ENCODE measurements at regions not wholly inside any gene's neighbourhood (a gene's known extent, or its start where the extent isn't known, plus 50 kb on each side); places are given as distances from the start of the nearest gene placed in this dataset.
A peak's percentile ranks its signal among the peaks of the same experiment; 100 is the strongest.

DNA sequence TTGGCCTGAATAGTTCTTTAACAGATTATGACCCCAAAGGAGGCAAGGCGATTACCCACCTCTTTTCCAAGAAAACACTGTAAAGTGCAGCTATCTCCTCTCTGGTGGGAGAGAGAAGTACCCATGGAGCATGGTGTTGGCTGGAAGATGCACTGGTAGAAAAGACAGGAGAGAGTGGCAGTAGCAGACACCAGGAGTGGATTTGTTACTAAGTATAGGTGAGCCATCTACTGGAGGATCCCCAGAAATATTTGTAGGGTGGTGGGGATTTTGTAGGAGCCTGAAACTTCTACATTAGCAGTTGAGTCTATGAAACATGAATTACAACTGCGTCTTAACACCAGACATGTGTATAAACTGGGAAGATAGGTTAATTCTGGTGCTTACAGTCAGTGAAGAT is 148.0 kb downstream of the SLC38A4 start:
- Histone ChIP-seq H3K9ac (no peak overlapping the region), H3K27me3 (ENCODE audit: insufficient read depth) (no peaks in the 10 kb centered on the region), H3K4me1 (ENCODE audit: control insufficient read depth in 1 of 2, insufficient read depth in 2 of 2, low read depth in 1 of 2, low read length in 1 of 2) (peaks cover 0 to 31% of the 10 kb centered on the region in 2 experiments; a peak in 1 of 4 replicates), H3K27ac (ENCODE audit: low read depth in 2 of 2, low read length in 1 of 2) (no peak overlapping the region), H3K9me3 (no peaks in the 10 kb centered on the region), H3K36me3 (replicated peaks in 1 of 2; ENCODE audit: control insufficient read depth in 1 of 2, insufficient read depth in 2 of 2, low read length in 1 of 2) (no peaks in the 10 kb centered on the region), H3K79me2 (ENCODE audit: insufficient read depth) (no peaks in the 10 kb centered on the region), H4K20me1 (ENCODE audit: insufficient read depth) (no peaks in the 10 kb centered on the region), H3K9me2 (no peaks in the 10 kb centered on the region), H2AFZ (ENCODE audit: low read depth) (no peak overlapping the region), H3K4me3 (ENCODE audit: low read depth in 2 of 2, low read length in 1 of 2) (no peak overlapping the region), H3K4me2 (no peak overlapping the region), H3F3A (replicated peaks; ENCODE audit: insufficient read depth) (peaks cover 5% of the 10 kb centered on the region)
- TF ChIP-seq SMC3 (IDR thresholded peaks at IDR 0.05; ENCODE audit: low read depth, low read length) (peak; percentile 36), CTCF (IDR thresholded peaks at IDR 0.05) (peak; percentile 40; the same call in 1 of the 2 replicates), RAD21 (IDR thresholded peaks at IDR 0.05; ENCODE audit: low read length) (peak; percentile 48), RXRA (IDR thresholded peaks at IDR 0.05; ENCODE audit: borderline replicate concordance, low read depth) (no peak)
- ChIA-PET POLR2A (no interaction called here), CTCF (interaction anchor here (0.6 to 1.5 kb wide), 3 partner anchors 94 to 524 kb away, joined by 3 to 7 read pairs (median 4); no protein-coding TSS in a partner anchor)
- WGBS (ENCODE audit: low lambda C conversion rate) = 59% methylated on average over 2 of the region's 2 CpGs
- peak; percentile 9 for DNase-seq

DNA sequence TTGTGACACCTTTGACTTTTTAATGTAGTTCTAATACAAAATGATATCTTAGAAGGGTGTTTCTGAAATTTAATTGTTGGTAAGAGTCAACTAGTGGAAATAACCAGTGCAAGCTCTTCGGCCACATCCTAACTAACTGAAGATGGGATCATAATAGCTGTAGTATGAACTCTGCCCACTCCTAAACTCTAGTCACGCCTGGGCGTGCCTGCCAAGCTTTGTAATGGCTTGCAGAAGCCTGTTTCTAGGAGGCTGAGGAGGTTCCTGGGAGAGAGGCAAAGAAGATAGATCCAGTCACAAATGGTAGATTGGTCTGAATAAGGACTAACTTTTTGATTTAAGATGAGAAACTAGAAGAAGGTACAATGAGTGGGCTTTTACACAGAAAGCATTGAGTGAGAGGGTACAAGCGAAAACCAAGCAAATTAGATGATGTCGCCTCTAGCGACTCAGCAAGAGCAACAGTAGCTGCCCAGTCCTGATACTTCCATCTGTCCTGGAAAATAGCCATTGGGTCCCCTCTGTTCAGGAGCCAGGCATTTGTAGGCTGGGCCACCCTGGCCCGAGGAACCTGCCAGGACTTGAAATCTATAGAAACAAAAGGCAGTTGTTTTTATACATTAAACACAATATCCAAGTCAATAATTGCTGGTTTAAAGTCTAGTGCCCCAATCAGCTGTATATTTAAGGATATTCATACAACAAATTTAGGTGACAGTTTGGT is 148.8 kb downstream of the SLC38A4 start:
- POLR2A ChIA-PET = no interaction called here
- 73% methylated on average over 7 of the region's 7 CpGs for WGBS (ENCODE audit: low lambda C conversion rate)
- TF ChIP-seq JUND (IDR thresholded peaks at IDR 0.05) = no peak
- no peak for TF ChIP-seq TEAD4 (IDR thresholded peaks at IDR 0.05; ENCODE audit: borderline replicate concordance, insufficient read depth)
- no peak for TF ChIP-seq ELF1 (IDR thresholded peaks at IDR 0.05)
- no peak for TF ChIP-seq CHD2 (IDR thresholded peaks at IDR 0.05; ENCODE audit: low read length, partially characterized antibody)
- TF ChIP-seq CTCF (IDR thresholded peaks at IDR 0.05) = no peak
- TF ChIP-seq TCF12 (IDR thresholded peaks at IDR 0.05) = no peak
- TF ChIP-seq, protein P1, sequence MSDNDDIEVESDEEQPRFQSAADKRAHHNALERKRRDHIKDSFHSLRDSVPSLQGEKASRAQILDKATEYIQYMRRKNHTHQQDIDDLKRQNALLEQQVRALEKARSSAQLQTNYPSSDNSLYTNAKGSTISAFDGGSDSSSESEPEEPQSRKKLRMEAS (IDR thresholded peaks at IDR 0.05; ENCODE audit: low read depth) = no peak
- no peak for TF ChIP-seq NFIC (IDR thresholded peaks at IDR 0.05; ENCODE audit: borderline replicate concordance)
- TF ChIP-seq USF1 (IDR thresholded peaks at IDR 0.05; ENCODE audit: borderline replicate concordance, low read depth) = no peak
- TF ChIP-seq ZBTB33 (IDR thresholded peaks at IDR 0.05; ENCODE audit: borderline replicate concordance, low read depth) = no peak
- TF ChIP-seq, protein P2, sequence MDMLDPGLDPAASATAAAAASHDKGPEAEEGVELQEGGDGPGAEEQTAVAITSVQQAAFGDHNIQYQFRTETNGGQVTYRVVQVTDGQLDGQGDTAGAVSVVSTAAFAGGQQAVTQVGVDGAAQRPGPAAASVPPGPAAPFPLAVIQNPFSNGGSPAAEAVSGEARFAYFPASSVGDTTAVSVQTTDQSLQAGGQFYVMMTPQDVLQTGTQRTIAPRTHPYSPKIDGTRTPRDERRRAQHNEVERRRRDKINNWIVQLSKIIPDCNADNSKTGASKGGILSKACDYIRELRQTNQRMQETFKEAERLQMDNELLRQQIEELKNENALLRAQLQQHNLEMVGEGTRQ (IDR thresholded peaks at IDR 0.05; ENCODE audit: borderline replicate concordance, low read depth, low read length) = no peak
- TF ChIP-seq EZH2phosphoT487 (IDR thresholded peaks at IDR 0.05; ENCODE audit: borderline replicate concordance, low read depth) = no peak
- no peak for TF ChIP-seq RCOR1 (IDR thresholded peaks at IDR 0.05; ENCODE audit: low read length)
- TF ChIP-seq RXRA (IDR thresholded peaks at IDR 0.05; ENCODE audit: borderline replicate concordance, low read depth) = no peak
- TF ChIP-seq GATA2 (CRISPR knock-in tag; IDR thresholded peaks at IDR 0.05) = no peak
- no peak for TF ChIP-seq SMC3 (IDR thresholded peaks at IDR 0.05; ENCODE audit: low read depth, low read length)
- TF ChIP-seq NRF1 (IDR thresholded peaks at IDR 0.05; ENCODE audit: low read depth, low read length) = no peak

More for the DNA sequence above, 148.8 kb downstream of the SLC38A4 start:
- Histone ChIP-seq H3K27me3 (ENCODE audit: insufficient read depth) (no peaks in the 10 kb centered on the region), H2AFZ (ENCODE audit: low read depth) (no peak overlapping the region), H3K9me2 (no peaks in the 10 kb centered on the region), H3K4me3 (ENCODE audit: low read depth in 2 of 2, low read length in 1 of 2) (no peak overlapping the region), H3K27ac (ENCODE audit: low read depth in 2 of 2, low read length in 1 of 2) (no peak overlapping the region), H4K20me1 (ENCODE audit: insufficient read depth) (no peaks in the 10 kb centered on the region), H3K9me3 (no peaks in the 10 kb centered on the region), H3F3A (replicated peaks; ENCODE audit: insufficient read depth) (peaks cover 5% of the 10 kb centered on the region), H3K79me2 (ENCODE audit: insufficient read depth) (no peaks in the 10 kb centered on the region), H3K36me3 (replicated peaks in 1 of 2; ENCODE audit: control insufficient read depth in 1 of 2, insufficient read depth in 2 of 2, low read length in 1 of 2) (no peaks in the 10 kb centered on the region), H3K4me1 (ENCODE audit: control insufficient read depth in 1 of 2, insufficient read depth in 2 of 2, low read depth in 1 of 2, low read length in 1 of 2) (peaks cover 0 to 31% of the 10 kb centered on the region in 2 experiments; a peak in 1 of 4 replicates), H3K9ac (no peak overlapping the region), H3K4me2 (no peak overlapping the region)
- no peak for DNase-seq
- CTCF ChIA-PET = interaction anchor here (0.6 to 3.0 kb wide), 6 partner anchors 9 to 552 kb away, joined by 3 to 13 read pairs (median 6); no protein-coding TSS in a partner anchor
